HK-2 (cell line): ENCODE measurements at regions not wholly inside any gene's neighbourhood (a gene's known extent, or its start where the extent isn't known, plus 50 kb on each side); places are given as distances from the start of the nearest gene placed in this dataset.

Source experiments
- DNase-seq: peaks from one replicate; pipeline ENCODE4 v3.0.0-alpha.2; 2018; ENCODE audit not compliant: unreplicated experiment

- no peak for DNase-seq
Observed at GRCh38 chr18:38445804-38446145, 880.2 kb upstream of the CELF4 start.

GRCh38 chr18:38444971-38445803, 879.6 kb upstream of the CELF4 start:
- no peak for DNase-seq

- no peak for DNase-seq
Observed at GRCh38 chr18:38427736-38428135, 862.1 kb upstream of the CELF4 start.

- no peak for DNase-seq
Observed at GRCh38 chr18:38427234-38427633, 861.6 kb upstream of the CELF4 start.

- DNase-seq: no peak
Observed at GRCh38 chr18:38421872-38422615, 856.4 kb upstream of the CELF4 start.

- no peak for DNase-seq
Observed at GRCh38 chr18:38421021-38421420, 855.4 kb upstream of the CELF4 start.

- DNase-seq: no peak
Observed at GRCh38 chr18:38420611-38421010, 855.0 kb upstream of the CELF4 start.

GRCh38 chr18:38415811-38416210, 850.2 kb upstream of the CELF4 start:
- no peak for DNase-seq

- no peak for DNase-seq
Observed at GRCh38 chr18:38413193-38413592, 847.6 kb upstream of the CELF4 start.

GRCh38 chr18:38406607-38407006, 841.0 kb upstream of the CELF4 start:
- DNase-seq: no peak

GRCh38 chr18:38402509-38402908, 836.9 kb upstream of the CELF4 start:
- no peak for DNase-seq

GRCh38 chr18:38397094-38397493, 831.5 kb upstream of the CELF4 start:
- DNase-seq: no peak

GRCh38 chr18:38386146-38386545, 820.5 kb upstream of the CELF4 start:
- no peak for DNase-seq

- DNase-seq: no peak
Observed at GRCh38 chr18:38369772-38370690, 804.4 kb upstream of the CELF4 start.

GRCh38 chr18:38368886-38369285, 803.3 kb upstream of the CELF4 start:
- DNase-seq: no peak

GRCh38 chr18:38368246-38368645, 802.6 kb upstream of the CELF4 start:
- DNase-seq: no peak

GRCh38 chr18:38367473-38367872, 801.9 kb upstream of the CELF4 start:
- no peak for DNase-seq

GRCh38 chr18:38362286-38362792, 796.7 kb upstream of the CELF4 start:
- DNase-seq: no peak

GRCh38 chr18:38358805-38359657, 793.4 kb upstream of the CELF4 start:
- DNase-seq: no peak

- DNase-seq: no peak
Observed at GRCh38 chr18:38353149-38353548, 787.6 kb upstream of the CELF4 start.

GRCh38 chr18:38350141-38350540, 784.5 kb upstream of the CELF4 start:
- DNase-seq: no peak
